Islet precursor cell (in vitro differentiated cells): ENCODE measurements at regions not wholly inside any gene's neighbourhood (a gene's known extent, or its start where the extent isn't known, plus 50 kb on each side); places are given as distances from the start of the nearest gene placed in this dataset.
"Not testable (repeated sequence)": the region's sequence is repeated elsewhere in the genome, so short reads cannot be mapped to it uniquely, and the experiment has no call there.

Experiments
- DNase-seq: peaks from one replicate; pipeline ENCODE4 v3.0.0-alpha.2; 2018

DNA sequence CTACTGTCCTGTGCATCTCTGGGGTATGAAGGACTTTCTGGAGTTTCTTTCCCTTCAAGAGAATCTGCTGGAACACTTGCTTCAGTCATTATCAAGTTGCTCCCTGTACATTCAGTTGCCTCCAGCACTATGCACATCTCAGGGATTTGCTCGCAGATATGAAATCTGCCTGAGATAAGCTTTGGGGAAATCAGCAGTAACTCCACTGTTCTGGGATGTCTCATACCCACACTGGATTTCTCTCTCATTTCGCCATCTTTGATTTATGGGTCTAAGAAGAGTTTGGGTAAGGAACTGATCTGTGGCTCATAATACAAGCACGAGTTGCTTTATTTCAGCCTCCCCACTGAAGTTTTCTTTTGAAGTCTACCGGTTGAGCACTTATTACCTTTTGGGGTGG lies 585.6 kb downstream of the PSAT1 start:
- no peak for DNase-seq

DNA sequence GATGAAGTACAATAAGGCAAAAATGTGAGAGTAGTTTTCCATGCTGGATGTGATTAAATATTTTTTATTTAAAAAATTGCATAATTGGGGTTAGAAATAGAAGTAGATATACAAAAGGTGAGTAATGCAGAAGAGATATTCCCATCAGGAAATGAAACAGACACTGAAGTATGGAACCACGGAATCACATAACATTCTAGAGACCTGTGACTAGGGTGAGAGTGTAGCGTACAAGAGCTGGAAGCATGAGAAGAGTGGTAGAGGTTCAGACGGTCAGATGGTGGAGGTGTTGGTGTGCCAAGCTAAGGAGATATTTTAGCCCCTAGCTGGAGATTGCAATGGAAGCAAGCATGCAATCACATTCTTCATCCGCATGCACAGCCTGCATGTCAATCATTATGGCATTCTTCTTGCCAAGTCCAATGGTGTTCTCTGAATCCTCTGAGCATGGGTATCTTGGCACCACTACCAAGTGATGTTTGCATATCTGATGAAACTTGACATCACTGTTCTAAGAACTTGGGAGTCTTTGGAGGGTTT lies 587.8 kb downstream of the PSAT1 start:
- no peak for DNase-seq

DNA sequence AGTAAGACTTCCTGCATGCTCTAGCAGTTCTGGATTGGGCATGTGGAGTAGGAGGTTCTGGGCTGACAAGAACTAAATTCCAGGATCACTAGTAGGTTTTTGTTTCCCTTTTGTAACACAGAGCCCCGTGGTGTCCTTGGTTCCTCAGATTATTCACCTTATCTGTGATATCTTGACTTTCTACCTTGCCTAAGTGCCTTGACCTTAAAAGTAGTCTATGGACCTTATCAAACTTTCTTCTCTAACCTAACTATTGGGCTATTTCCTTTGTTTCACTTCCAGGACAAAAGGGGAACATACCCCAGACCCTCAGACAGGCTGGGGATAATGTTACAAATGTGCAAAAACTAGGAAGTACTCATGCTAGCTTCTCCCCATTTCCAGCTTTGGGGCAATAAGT lies 595.3 kb downstream of the PSAT1 start:
- no peak for DNase-seq

DNA sequence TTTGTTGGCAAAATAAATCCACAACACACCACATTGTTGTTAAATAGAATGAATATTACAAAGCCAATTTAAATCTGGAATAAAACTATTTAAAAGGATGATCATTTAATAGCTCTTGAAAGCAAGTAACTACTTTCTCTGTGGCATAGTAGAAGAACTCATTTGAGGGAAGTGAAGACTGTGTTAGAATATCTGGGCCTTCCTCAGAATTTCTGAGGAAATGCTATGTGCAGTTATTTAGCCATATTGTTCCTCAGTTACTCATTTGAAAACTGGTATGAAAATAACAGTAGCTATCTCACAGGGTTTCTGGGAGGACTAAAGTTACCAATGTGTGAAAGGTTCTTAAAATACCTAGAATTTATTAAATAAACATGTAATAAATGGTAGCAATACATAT lies 595.8 kb downstream of the PSAT1 start:
- DNase-seq, result no peak

DNA sequence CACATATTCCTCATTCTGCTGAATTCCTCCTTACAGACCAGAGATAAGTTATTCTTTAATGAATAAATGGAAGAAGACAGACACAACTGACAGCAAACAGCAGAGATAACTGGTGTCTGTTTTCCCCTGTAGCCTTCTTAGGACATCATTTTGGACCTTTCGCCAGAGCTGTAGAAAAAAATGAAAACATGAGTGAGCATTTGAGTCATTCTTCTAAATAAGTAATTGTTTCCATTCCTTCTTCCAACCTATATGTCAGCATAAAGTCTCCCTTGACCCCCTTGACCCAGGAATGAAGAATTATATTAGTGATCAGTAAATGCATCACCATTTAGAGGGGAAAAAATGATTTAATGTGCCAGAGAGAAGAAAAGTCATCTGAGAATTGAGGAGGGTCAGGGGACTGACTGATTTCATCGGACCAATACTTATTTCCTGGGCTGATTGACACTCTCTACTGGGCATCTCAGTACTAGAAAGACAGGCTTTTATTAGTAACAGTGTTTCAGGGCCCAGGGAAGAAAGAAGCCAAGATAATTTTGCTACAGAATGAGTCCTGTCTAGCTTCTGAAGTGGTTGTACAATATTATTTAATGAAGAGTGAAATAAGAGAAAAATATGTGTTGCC lies 597.0 kb downstream of the PSAT1 start:
- DNase-seq, result no peak

DNA sequence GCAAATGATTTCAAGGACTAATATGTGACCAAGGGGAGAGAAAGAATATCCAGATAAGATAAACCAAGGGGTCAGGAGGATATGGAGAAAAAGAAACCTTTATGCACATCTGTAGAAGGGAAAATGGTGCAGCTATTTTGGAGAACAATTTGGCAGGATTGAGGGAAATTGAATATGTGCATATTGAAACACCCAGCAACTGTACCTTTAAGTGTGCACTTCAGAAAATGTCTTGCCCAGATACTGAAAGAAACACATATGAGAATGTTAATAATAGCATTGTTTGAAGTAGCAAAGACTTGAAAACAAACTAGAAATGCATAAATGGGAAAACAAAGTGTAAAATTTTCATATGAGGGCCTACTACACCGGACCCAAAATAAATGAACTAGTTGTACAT lies 599.6 kb downstream of the PSAT1 start:
- DNase-seq, result no peak

DNA sequence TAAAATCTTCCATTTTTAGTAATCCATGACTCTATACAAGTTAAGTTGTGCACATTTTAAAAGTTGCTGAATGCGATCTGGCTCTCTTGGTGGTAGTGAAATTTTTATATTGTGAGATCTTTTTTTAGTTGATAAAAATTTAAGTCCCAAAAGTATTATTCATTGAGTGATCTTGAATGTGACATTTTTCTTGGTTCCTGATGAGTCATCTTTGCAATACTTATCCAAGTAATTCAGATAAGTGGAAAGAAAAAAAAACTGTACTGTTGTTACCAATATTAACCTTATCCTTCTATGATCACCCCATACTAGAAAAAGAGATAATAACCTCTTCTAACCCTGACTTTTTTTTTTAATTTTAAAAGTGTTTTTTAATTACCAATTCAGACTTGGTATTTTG lies 601.3 kb downstream of the PSAT1 start:
- DNase-seq, result no peak

DNA sequence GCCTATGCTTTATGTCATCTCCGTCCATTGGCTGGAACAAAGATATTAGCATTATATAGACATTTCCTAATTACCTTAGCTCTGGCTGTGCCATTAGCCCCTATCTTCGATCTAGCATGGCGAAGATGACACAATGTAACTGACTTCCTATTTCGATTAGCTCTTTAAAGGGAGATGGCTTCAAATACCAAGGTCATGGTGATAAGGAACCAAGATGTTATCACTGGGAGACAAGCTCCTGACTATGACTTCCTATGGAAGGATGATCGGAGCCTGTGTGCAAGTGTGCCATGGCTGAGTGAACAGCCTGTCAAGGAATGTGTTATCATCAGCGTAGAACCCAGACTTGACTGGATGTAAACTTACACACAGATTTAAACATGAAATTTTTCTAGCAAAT lies 602.1 kb downstream of the PSAT1 start:
- no peak for DNase-seq

DNA sequence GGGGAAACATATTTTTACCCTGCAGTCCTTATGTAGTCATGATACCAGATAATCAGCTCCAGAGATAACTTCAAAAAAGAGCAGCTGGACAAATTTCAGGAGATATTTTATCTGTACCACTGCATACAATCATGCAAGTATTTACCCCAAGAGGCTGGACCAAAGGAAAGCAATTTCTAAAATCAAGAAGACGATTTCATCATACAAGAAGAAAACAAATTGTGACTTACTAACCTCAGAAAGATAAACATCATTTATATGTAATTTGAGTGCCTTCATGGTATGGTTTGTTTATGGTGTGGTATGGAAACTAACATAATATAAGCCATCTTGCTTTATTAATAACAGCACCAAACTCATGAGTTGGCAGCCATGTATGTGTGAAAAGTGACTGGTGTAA lies 603.6 kb downstream of the PSAT1 start:
- DNase-seq, result no peak

DNA sequence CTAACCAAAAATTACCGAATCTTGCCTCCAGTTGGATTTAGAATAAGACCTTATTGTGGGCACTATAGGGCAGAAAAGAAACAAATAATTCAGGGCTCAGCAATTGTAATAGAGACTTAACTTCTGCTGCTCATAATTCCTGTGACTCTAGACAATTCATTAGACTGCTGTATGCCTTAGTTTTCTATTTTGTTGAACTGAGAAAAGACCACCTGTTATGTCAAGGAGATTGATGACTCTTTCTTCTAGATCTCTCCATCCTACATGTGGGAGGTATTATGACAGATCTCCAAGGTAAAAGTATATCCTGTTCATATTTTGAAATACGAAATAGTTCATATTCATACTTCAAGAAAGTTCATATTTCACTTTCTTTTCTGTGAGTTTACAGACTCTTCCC lies 605.1 kb downstream of the PSAT1 start:
- no peak for DNase-seq

DNA sequence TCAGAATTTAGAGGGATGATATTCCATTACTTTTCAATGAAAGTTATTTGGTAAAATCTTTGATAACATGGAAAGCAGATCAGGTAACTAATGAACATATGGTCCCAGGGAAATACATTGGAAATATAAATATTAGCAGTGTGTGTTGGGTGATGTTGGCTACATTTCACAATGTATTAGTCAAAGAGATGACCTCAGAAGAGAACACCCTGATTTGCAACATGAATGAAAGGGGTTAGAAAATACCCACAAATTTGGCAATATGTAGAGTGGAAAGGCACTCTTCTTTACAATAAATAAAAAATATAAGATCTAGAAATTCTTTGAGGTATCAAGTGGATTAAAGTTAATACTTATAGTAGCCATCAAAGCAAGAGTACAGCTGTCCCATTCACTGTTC lies 606.7 kb downstream of the PSAT1 start:
- DNase-seq, result no peak

DNA sequence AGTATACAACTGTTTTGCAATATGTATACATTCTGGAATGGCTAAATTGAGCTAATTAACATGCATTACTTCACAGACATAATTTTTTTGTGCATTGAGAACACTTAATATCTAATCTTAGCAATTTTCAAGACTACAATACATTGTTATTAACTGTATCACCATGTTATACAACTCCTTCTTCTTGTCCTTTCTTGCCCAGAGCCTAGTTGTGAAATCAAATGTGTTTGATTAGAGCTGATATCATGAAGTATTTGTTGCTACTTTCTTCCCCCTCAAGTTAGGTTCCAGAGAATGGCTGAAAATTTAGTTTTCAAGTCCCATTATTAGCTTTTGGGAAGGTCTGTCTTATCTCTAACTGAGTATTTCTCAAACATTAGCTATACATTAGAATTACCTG lies 607.8 kb downstream of the PSAT1 start:
- no peak for DNase-seq

DNA sequence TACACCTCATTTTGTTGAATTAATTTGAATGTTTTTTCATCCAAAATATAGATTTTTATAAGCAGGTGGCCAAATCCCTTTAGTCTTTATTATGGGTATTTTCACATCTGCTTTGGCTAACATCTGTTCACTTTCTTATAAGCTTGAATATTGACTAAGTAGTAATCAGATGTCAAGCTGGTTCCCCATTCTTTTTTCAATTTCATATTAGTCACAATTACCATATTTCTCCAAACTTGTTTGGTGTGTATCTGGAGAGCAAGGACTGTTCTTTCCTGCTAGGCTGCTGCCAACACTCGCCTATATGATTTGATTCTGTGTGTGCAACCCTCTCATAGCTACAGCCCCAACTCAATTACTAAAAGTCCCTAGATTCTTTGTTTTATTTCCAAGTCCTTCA lies 608.5 kb downstream of the PSAT1 start:
- no peak for DNase-seq

DNA sequence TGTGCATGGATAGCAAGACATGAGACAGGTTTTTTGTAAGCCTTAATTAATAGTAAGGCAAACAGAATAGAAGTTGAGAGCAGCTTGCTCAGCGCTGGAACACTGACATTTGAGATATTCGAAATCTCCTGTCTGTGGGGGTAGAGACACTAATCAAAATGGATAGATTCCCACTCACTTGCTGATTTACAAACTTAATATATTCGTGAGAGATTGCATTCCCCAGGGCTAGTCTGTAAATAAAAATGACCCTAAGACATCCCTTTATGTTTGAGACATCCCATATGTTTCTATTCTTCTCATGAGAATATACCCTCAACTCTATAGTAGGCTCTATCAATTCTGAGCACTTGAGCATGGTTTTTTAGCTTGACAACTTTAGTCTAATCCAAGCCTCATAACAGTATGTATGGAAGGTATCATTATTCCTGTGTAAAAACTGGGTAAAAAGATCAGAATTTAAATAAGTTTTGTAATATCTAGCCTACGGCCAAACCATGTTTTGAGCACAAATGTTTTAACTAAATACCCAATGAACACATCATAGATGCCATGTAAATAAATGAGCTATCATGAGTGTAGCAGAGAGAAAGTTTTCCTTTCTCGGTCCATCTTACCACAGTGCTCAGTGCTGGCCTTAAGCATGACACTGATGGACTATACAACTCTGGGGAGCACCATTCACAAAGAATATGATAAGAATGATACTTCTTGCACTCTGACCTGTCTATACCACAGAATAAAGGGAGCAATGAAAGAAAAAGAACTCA lies 609.2 kb downstream of the PSAT1 start:
- no peak for DNase-seq

DNA sequence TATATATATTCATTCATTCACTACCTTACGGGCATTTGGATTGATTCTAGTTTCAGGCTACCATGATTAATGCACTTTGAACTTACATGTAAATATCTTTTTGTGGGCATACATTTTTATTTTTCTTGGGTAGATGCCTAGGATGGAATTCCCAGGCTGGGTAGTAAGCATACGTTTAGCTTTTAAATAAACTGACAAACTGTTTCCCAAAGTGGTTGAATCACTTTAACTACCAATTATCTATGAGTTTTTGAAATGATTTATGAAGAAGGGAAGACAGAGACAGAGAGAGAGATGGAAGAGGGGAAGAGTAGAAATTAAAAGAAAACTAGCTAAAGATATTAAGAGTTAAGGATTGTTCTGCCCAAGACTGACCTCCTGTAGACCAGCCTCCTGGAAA lies 612.6 kb downstream of the PSAT1 start:
- DNase-seq, result no peak

DNA sequence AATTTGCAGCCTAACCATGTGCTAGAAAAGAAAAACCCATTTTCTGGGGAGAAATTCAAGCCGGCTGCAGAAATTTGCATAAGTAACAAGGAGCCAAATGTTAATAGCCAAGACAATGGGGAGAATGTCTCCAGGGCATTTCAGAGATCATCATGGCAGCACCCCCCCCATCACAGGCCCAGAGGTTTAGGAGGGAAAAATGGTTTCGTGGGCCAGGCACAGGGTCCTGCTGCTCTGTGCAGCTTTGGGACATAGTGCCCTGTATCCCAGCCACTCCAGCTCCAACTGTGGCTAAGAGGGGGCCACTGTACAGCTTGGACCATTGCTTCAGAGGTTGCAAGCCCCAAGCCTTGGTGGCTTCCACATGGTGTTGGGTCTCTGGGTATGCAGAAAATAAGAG lies 620.0 kb downstream of the PSAT1 start:
- not testable (repeated sequence) for DNase-seq

DNA sequence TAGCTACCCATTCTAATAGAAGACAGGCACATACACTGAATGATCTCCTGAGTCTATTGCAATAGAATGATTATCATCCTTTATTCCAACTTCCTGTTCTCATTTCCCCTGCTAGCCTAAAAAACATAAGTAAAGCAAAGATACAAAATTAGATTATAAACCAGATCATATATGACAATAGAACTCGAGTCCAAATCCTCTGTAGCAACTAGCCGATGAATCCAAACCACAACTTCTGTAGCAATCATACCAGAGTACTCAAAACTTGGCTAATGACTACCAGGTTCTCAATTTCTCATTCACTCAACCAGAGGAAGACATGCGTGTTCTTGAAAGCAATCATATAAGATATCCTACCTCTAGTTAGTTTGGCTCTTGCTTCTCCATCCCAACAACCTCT lies 622.1 kb downstream of the PSAT1 start:
- DNase-seq, result no peak

DNA sequence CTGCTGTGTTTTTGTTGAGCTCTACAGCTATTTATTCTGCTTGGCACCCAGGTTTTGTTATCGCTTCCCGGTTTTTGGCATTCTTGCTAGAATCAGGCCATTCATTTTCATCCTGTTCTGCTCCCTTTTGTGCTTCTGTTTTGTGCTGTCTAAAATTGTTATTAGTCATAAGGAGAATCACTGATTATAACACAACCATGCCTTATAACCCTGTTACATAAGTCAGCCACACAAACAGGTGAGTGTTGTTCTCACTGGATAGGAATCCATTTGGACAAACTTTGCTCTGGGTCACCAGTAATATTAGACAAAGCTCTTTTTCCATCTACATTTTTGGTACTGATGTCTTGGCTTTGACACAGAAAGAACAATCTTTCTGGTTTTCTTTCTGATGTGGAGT lies 622.8 kb downstream of the PSAT1 start:
- no peak for DNase-seq

DNA sequence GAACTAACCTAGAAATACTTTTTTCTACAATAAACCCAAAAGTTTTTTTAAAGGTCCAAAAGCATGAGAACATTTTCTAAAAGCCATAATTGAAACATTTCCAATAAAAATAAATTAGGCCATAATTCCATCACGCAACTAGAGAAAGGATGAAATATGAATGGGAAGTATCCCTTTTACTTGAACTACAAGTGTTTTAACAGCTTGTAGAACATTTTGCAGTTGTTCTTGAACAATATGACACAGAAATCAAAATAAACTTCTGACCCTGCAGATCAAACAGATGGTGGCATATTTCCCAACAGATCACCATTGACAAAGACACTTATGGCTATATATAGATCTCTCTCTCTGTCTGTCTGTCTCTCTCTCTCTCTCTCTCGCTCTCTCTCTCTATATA lies 624.4 kb downstream of the PSAT1 start:
- no peak for DNase-seq

DNA sequence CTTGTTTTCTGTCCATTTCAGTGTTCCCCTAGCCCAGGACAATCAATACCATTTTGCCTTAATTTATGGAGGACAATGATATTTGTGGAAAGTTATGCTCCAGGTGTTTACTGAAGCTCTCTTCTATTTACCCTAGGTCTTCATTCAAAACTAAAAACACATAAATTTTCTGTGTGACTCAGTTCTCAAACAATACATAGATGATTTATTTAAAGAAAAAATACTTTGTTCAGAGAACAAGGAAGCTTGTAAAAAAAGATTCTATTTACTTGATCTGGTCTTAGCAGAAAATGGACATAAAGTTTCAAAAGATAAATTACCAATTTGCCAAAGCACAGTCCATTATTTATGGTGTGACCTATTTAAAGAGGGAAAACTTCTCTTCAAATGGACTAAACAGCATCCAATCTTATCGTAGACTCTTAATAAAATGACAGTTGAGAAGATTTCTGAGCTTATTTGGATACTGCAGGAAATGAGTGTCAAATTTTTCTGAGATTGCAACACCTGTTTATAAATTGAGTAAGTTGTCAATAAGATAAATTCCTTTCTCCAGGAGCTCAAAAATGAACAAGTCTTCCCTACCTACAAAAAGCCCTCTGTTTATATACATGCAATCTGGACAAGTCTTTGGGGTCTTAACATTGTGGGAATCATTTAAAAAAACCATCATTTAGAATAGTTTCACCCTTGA lies 627.2 kb downstream of the PSAT1 start:
- DNase-seq, result no peak

DNA sequence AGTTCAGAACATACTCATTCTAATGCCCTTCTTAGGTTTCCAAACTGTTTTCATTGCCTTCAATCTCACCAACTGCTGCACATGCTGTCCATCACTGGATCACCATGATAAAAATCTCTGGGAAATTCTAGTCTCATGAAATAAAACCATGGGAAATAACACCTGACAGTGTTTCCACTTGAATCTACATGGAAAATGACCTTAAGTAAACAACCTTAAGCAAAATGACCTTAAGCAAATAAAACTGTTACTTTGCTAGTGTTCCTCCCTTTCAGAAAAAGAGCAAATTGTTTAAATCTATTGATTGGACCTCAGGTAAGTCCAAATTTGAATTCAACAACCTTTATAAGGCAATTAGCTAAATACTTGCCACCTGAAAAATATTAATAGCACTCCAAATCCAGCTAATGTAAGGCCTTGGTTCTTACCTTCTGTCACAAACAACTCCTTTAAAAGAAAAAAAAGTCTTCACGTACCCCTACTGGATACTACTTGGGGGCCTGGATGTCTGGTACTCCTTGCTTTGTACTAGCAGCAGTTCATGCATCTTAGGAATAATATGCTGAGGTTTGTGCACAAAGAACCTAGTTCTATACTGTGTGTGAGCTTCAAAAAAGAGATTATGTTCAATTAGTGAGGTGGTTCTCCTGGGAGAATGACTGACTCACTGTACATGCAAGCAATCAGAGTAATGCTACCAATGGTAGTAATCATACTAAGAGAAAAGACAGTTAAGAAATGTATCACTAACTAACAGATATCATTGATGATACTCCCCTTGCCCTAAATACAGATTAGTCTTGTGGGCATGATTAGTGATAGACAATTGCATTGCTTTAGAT lies 630.4 kb downstream of the PSAT1 start:
- no peak for DNase-seq

DNA sequence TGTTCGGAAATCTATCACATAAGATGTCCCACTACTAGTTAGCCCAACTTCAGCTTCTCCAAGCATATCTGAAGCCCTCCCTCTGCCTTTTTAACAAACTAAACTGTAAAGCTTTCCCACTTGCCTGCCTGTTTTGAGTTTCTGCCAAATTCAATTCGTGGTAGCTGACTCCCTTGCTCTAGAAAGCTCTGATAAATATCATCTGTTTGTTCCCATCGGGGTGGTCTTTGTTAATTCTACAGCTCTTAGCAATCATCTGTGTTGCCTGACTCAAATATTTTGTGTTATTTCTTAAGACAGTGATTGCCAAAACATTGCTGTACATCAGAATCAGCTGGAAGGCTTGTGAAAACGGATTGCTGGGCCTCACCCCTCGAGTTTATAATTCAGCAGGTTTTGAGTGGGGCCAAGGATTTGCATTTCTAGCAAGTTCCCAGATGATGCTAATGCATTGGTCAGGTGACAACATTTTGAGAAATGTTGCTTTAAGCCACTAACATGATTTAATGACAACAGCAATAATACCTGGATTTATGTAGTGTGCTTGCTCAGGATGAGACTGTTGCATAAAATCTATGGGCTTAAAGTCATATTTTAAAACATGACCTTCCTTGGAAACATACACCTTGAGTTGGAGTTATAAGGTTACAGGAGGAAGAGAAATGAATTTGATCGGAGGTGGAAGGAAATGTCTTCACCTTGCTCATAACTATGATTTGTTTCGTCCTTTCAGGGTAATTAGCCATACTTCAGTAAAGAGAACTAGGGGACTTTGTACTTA lies 631.9 kb downstream of the PSAT1 start:
- no peak for DNase-seq
